ENCODE measurements at regions not wholly inside any gene's neighbourhood (a gene's known extent, or its start where the extent isn't known, plus 50 kb on each side); places are given as distances from the start of the nearest gene placed in this dataset.

DNA sequence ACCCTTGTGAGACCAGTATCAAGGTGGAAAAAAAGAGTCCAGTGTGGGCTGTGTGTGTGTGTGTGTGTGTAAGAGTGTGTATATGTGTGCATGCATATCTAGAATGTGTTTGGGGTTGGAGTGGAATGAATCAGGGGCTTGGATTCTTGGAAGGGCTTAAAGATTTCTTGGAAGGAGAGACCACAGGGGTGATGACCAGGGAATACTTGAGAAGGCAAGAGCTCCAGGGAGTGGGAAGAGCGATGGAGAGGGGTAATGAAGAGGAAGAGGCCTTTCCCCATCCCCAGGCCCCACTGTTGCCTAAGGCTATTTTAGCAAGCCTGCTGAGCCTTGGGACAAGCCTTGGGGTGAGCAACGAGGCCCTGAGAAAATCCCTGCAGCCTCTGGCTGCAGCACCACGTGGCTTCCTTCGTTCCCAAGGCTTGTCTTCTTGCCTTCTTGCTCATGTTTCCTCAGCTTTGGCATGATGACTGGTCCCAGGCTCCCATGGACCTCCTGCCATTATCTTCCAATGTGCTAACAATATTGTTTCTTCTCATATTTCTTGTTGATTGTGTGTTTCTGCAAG, 663.4 kb downstream of the INHBA start:
- Histone ChIP-seq H3K36me3 (replicated peaks in 1 of 2) (no peaks in the 10 kb centered on the region), H3K4me3 (no peak overlapping the region), H3K27ac (no peak overlapping the region), H3K27me3 (no peaks in the 10 kb centered on the region), H3K9me3 (replicated peaks in 1 of 3) (no peaks in the 10 kb centered on the region), H3K4me1 (replicated peaks in 1 of 2) (no peaks in the 10 kb centered on the region)
- no peak for DNase-seq
- no peak for TF ChIP-seq POLR2A (IDR thresholded peaks at IDR 0.05)
- intact Hi-C loops (cut with DNase I): no loop called here
- WGBS, 4 donors: 75 to 85% (median 79%) methylated on average over 4 of the region's 4 CpGs

DNA sequence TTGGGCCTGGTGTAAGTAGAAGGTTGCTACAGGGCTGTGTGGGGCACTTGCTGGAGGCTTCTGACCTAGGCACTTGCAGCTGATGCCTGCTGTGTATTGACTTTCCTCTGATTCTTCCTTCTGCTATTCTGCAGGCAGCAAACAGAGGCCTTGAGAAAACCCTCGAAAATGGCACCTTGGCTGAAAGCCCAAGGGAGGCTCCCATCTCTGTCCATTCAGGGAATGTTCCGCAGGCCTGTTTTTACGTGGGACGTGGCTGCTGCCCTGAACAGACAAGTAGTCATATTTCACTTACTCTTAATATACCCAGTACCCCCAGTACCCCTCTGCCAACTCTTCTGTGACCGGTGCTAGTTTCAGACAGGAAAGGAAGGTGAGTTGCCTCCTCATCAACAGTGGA, 664.7 kb downstream of the INHBA start:
- Histone ChIP-seq H3K27ac (no peak overlapping the region), H3K9me3 (replicated peaks in 1 of 3) (no peaks in the 10 kb centered on the region)

DNA sequence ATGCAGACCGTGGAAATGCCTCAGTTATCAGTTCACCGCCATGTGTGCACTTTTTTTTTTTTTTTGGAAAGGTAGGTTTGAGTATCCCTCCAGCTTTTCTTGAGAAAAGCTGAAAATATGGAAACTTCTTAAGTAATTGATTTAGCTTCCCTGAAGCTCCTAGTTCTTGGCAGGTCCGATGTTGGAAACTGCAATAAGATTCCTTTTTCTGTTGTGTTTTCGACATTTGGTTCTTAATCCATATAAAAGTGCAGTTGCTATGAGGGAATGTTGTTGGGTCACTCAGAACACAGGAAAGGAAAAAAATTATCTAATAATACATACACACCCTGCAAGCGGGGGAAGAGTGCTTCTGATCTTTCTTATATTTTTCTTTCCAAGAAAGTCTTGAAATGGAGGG, 665.2 kb downstream of the INHBA start:
- Histone ChIP-seq H3K4me1 (replicated peaks in 1 of 2) (no peaks in the 10 kb centered on the region), H3K36me3 (replicated peaks in 1 of 2) (no peaks in the 10 kb centered on the region), H3K4me3 (no peak overlapping the region), H3K27ac (no peak overlapping the region), H3K9me3 (replicated peaks in 1 of 3) (no peaks in the 10 kb centered on the region), H3K27me3 (no peaks in the 10 kb centered on the region)
- DNase-seq: no peak
- TF ChIP-seq, protein P1, sequence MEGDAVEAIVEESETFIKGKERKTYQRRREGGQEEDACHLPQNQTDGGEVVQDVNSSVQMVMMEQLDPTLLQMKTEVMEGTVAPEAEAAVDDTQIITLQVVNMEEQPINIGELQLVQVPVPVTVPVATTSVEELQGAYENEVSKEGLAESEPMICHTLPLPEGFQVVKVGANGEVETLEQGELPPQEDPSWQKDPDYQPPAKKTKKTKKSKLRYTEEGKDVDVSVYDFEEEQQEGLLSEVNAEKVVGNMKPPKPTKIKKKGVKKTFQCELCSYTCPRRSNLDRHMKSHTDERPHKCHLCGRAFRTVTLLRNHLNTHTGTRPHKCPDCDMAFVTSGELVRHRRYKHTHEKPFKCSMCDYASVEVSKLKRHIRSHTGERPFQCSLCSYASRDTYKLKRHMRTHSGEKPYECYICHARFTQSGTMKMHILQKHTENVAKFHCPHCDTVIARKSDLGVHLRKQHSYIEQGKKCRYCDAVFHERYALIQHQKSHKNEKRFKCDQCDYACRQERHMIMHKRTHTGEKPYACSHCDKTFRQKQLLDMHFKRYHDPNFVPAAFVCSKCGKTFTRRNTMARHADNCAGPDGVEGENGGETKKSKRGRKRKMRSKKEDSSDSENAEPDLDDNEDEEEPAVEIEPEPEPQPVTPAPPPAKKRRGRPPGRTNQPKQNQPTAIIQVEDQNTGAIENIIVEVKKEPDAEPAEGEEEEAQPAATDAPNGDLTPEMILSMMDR (IDR thresholded peaks at IDR 0.05): no peak
- no peak for TF ChIP-seq POLR2A (IDR thresholded peaks at IDR 0.05)
- WGBS, 4 donors: 84 to 91% (median 88%) methylated on average over 5 of the region's 5 CpGs
- intact Hi-C loops (cut with DNase I): no loop called here

More for the DNA sequence above, 664.7 kb downstream of the INHBA start:
- Histone ChIP-seq H3K4me3 (no peak overlapping the region), H3K36me3 (replicated peaks in 1 of 2) (no peaks in the 10 kb centered on the region), H3K27me3 (no peaks in the 10 kb centered on the region), H3K4me1 (replicated peaks in 1 of 2) (no peaks in the 10 kb centered on the region)
- peak in 1 of 7 donors; percentile 8 for DNase-seq
- intact Hi-C loops (cut with DNase I): no loop called here
- TF ChIP-seq POLR2A (IDR thresholded peaks at IDR 0.05): no peak
- TF ChIP-seq, protein P1 (IDR thresholded peaks at IDR 0.05): no peak
- 60 to 77% (median 68%) methylated on average over 4 to 5 of the region's 5 CpGs for WGBS, 4 donors

DNA sequence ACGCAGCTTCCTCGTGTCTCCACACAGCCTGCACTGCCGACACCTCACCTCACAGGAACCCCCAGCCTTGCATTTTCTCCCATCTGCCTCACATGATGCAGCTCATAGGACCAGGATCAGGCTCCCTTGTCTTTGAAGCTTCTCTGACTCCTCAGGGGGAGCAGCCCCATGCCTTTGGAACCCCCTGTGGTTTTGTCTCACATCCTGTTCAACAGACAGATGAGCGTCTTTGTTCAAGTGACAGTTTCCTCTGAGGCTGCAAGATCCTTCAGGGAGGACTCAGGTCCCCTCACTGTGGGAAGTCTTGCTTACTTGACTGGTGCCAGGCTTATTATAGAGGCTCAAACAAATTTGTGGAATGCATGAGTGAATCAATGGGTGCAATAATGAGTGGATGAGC, 667.1 kb downstream of the INHBA start:
- Histone ChIP-seq H3K4me3 (no peak overlapping the region), H3K27me3 (no peaks in the 10 kb centered on the region), H3K36me3 (replicated peaks in 1 of 2) (no peaks in the 10 kb centered on the region), H3K9me3 (replicated peaks in 1 of 3) (no peaks in the 10 kb centered on the region), H3K27ac (no peak overlapping the region), H3K4me1 (replicated peaks in 1 of 2) (no peaks in the 10 kb centered on the region)
- TF ChIP-seq, protein P1 (IDR thresholded peaks at IDR 0.05): no peak
- TF ChIP-seq POLR2A (IDR thresholded peaks at IDR 0.05): no peak
- intact Hi-C loops (cut with DNase I): no loop called here
- DNase-seq: no peak
- 69 to 88% (median 76%) methylated on average over 3 to 4 of the region's 4 CpGs for WGBS, 4 donors

DNA sequence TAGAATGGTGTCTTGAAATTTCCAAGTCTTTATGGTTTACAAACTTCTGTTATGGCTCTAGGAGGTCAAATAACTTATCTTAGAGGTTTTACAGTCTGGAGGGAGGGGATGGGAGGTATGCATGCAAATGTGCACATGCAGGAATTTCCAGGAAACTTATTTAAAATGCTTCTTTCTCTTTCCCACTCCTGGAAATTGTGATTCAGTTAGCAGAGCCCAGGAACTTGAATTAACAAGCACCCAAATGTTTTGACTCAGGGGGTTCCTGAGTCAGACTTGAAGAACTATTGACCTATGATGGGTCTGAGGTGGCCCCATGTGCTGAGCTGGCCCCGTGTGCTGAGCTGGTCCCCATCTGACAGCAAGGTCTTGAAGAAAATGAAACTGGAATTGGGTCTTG, 669.4 kb downstream of the INHBA start:
- TF ChIP-seq, protein P1 (IDR thresholded peaks at IDR 0.05): no peak
- TF ChIP-seq POLR2A (IDR thresholded peaks at IDR 0.05): no peak
- H3K9me3 ChIP-seq (replicated peaks in 1 of 3): no peaks in the 10 kb centered on the region
- no peaks in the 10 kb centered on the region for H3K4me1 ChIP-seq (replicated peaks in 1 of 2)
- H3K27me3 ChIP-seq: no peaks in the 10 kb centered on the region
- no peak overlapping the region for H3K4me3 ChIP-seq
- H3K27ac ChIP-seq: no peak overlapping the region
- no peak for DNase-seq
- H3K36me3 ChIP-seq (replicated peaks in 1 of 2): no peaks in the 10 kb centered on the region
- intact Hi-C loops (cut with DNase I): no loop called here
- WGBS, 4 donors: 65 to 96% (median 80%) methylated on average over 1 of the region's 1 CpG
